ENCODE measurements at regions not wholly inside any gene's neighbourhood (a gene's known extent, or its start where the extent isn't known, plus 50 kb on each side); places are given as distances from the start of the nearest gene placed in this dataset.
"Not testable (repeated sequence)": the region's sequence is repeated elsewhere in the genome, so short reads cannot be mapped to it uniquely, and the experiment has no call there.

- Histone ChIP-seq H3K4me3 (ENCODE audit: low read depth, low read length) (no peak overlapping the region), H3K4me1 (no peaks in the 10 kb centered on the region), H3K9me3 (no peaks in the 10 kb centered on the region), H3K27me3 (no peaks in the 10 kb centered on the region), H3K36me3 (no peaks in the 10 kb centered on the region)
- no peak for DNase-seq
- no peak for TF ChIP-seq CTCF (IDR thresholded peaks at IDR 0.05; ENCODE audit: low read depth, low read length)
These were observed 164.1 kb upstream of the TTC29 start for GRCh38 chr4:147109800-147110199.

- no peak for DNase-seq
- Histone ChIP-seq H3K9me3 (no peaks in the 10 kb centered on the region), H3K27me3 (no peaks in the 10 kb centered on the region), H3K4me1 (no peaks in the 10 kb centered on the region), H3K36me3 (no peaks in the 10 kb centered on the region), H3K4me3 (ENCODE audit: low read depth, low read length) (no peak overlapping the region)
- no peak for TF ChIP-seq CTCF (IDR thresholded peaks at IDR 0.05; ENCODE audit: low read depth, low read length)
These were observed 165.1 kb upstream of the TTC29 start for GRCh38 chr4:147110473-147111367.

- H3K9me3 ChIP-seq; H3K4me1 ChIP-seq; H3K36me3 ChIP-seq; DNase-seq; H3K27me3 ChIP-seq; H3K4me3 ChIP-seq (ENCODE audit: low read depth, low read length): not testable (repeated sequence)
These were observed 166.5 kb upstream of the TTC29 start for GRCh38 chr4:147112196-147112595.

- Histone ChIP-seq H3K36me3 (no peaks in the 10 kb centered on the region), H3K4me1 (no peaks in the 10 kb centered on the region), H3K27me3 (no peaks in the 10 kb centered on the region), H3K4me3 (ENCODE audit: low read depth, low read length) (no peak overlapping the region), H3K9me3 (no peaks in the 10 kb centered on the region)
- peak; percentile 22 for DNase-seq
- no peak for TF ChIP-seq CTCF (IDR thresholded peaks at IDR 0.05; ENCODE audit: low read depth, low read length)
These were observed 171.8 kb upstream of the TTC29 start for GRCh38 chr4:147117431-147117830.

- no peaks in the 10 kb centered on the region for H3K4me1 ChIP-seq
- H3K4me3 ChIP-seq (ENCODE audit: low read depth, low read length), result no peak overlapping the region
- DNase-seq, result no peak
- H3K27me3 ChIP-seq, result no peaks in the 10 kb centered on the region
- H3K36me3 ChIP-seq, result no peaks in the 10 kb centered on the region
- TF ChIP-seq CTCF (IDR thresholded peaks at IDR 0.05; ENCODE audit: low read depth, low read length), result no peak
- no peaks in the 10 kb centered on the region for H3K9me3 ChIP-seq
These were observed 172.9 kb upstream of the TTC29 start for GRCh38 chr4:147118528-147118927.

GRCh38 chr4:147122685-147123084 is 177.0 kb upstream of the TTC29 start:
- TF ChIP-seq CTCF (IDR thresholded peaks at IDR 0.05; ENCODE audit: low read depth, low read length), result no peak

More at GRCh38 chr4:147122685-147123084, 177.0 kb upstream of the TTC29 start:
- DNase-seq, result no peak
- Histone ChIP-seq H3K4me1 (no peaks in the 10 kb centered on the region), H3K27me3 (no peaks in the 10 kb centered on the region), H3K9me3 (no peaks in the 10 kb centered on the region), H3K4me3 (ENCODE audit: low read depth, low read length) (no peak overlapping the region), H3K36me3 (no peaks in the 10 kb centered on the region)

Data from BE2C (cell line).